ENCODE measurements at regions not wholly inside any gene's neighbourhood (a gene's known extent, or its start where the extent isn't known, plus 50 kb on each side); places are given as distances from the start of the nearest gene placed in this dataset.

DNA sequence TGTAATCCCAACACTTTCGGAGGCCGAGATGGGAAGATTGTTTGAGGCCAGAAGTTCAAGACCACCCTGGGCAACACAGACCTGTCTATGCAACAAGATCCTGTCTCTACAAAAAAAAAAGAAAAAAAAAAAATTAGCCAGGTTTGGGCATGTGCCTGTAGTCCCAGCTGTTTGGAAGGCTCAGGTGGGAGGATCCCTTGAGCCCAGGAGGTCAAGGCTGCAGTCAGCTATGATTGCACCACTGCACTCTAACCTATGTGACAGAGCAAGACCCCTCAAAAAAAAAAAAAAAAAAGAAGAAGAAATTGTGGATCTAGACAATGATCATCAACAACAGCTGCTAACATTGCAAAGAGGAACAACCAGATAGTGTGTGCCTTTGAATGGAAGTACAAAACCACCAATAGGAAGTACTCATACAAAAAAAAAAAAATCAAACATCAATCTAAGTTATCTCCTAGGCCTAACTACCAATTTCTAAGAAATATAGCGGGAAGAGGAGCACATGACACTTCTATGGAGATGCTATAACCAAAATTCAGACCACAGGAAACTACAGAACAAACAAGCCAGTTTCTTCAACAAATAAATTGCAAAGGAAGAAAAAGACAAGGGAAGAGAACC, 258.7 kb downstream of the MRTFB start:
- no peaks in the 10 kb centered on the region for H3K4me1 ChIP-seq (ENCODE audit: control insufficient read depth in 1 of 2, insufficient read depth in 2 of 2, low read length in 2 of 2)
- H3K9ac ChIP-seq (ENCODE audit: low read length): no peak overlapping the region
- BruUV-seq (replicated peaks): no TSS peak
- TF ChIP-seq JUND (IDR thresholded peaks at IDR 0.05) (no peak), RAD21 (IDR thresholded peaks at IDR 0.05; ENCODE audit: low read depth) (no peak), POLR2AphosphoS5 (IDR thresholded peaks at IDR 0.05; ENCODE audit: low read depth, low read length) (no peak), TCF7L2 (IDR thresholded peaks at IDR 0.05; ENCODE audit: borderline replicate concordance, extremely low read depth, insufficient read depth, insufficient read length) (no peak)
- TF ChIP-seq, protein P1, sequence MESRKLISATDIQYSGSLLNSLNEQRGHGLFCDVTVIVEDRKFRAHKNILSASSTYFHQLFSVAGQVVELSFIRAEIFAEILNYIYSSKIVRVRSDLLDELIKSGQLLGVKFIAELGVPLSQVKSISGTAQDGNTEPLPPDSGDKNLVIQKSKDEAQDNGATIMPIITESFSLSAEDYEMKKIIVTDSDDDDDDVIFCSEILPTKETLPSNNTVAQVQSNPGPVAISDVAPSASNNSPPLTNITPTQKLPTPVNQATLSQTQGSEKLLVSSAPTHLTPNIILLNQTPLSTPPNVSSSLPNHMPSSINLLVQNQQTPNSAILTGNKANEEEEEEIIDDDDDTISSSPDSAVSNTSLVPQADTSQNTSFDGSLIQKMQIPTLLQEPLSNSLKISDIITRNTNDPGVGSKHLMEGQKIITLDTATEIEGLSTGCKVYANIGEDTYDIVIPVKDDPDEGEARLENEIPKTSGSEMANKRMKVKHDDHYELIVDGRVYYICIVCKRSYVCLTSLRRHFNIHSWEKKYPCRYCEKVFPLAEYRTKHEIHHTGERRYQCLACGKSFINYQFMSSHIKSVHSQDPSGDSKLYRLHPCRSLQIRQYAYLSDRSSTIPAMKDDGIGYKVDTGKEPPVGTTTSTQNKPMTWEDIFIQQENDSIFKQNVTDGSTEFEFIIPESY (IDR thresholded peaks at IDR 0.05; ENCODE audit: extremely low read depth, insufficient replicate concordance, low read length): no peak
- TF ChIP-seq, protein P2, sequence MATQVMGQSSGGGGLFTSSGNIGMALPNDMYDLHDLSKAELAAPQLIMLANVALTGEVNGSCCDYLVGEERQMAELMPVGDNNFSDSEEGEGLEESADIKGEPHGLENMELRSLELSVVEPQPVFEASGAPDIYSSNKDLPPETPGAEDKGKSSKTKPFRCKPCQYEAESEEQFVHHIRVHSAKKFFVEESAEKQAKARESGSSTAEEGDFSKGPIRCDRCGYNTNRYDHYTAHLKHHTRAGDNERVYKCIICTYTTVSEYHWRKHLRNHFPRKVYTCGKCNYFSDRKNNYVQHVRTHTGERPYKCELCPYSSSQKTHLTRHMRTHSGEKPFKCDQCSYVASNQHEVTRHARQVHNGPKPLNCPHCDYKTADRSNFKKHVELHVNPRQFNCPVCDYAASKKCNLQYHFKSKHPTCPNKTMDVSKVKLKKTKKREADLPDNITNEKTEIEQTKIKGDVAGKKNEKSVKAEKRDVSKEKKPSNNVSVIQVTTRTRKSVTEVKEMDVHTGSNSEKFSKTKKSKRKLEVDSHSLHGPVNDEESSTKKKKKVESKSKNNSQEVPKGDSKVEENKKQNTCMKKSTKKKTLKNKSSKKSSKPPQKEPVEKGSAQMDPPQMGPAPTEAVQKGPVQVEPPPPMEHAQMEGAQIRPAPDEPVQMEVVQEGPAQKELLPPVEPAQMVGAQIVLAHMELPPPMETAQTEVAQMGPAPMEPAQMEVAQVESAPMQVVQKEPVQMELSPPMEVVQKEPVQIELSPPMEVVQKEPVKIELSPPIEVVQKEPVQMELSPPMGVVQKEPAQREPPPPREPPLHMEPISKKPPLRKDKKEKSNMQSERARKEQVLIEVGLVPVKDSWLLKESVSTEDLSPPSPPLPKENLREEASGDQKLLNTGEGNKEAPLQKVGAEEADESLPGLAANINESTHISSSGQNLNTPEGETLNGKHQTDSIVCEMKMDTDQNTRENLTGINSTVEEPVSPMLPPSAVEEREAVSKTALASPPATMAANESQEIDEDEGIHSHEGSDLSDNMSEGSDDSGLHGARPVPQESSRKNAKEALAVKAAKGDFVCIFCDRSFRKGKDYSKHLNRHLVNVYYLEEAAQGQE (IDR thresholded peaks at IDR 0.05; ENCODE audit: low read depth): no peak
- ATAC-seq (no peak), DNase-seq (ENCODE audit: low read depth, low spot score) (no peak)
- 0 out of 4 replicates have a peak, but pooled peaks cover 0 to 4% of the 10 kb centered on the region in 2 experiments for H3K36me3 ChIP-seq (ENCODE audit: control insufficient read depth in 1 of 2, insufficient read depth in 2 of 2, low read length in 2 of 2)
- H3K27ac ChIP-seq (ENCODE audit: low read depth, low read length): no peak overlapping the region
- no peaks in the 10 kb centered on the region for H3K27me3 ChIP-seq (ENCODE audit: insufficient read depth, low read length)
- no peak overlapping the region for H3K4me2 ChIP-seq (ENCODE audit: low read length)
- H3K79me2 ChIP-seq (ENCODE audit: insufficient read depth, low read length): 0 out of 2 replicates have a peak, but pooled peaks cover 4% of the 10 kb centered on the region
- no peak overlapping the region for H2AFZ ChIP-seq (ENCODE audit: low read depth, low read length, poor library complexity, severe bottlenecking)
- ChIA-PET RAD21 (ENCODE audit: low non-redundant PET in 1 of 2, low total read pairs in 2 of 2, uncharacterized antibody in 2 of 2, unreplicated experiment in 2 of 2) (interaction anchor here in 1 of 2 experiments (0.7 kb wide), 1 partner anchor 115 kb away, joined by 4 read pairs; no protein-coding TSS in a partner anchor), CTCF (no interaction called here), POLR2A (no interaction called here)
- no peaks in the 10 kb centered on the region for H3K9me2 ChIP-seq (ENCODE audit: insufficient read depth)
- no peak overlapping the region for H3K4me3 ChIP-seq (replicated peaks in 1 of 2; ENCODE audit: low read depth in 1 of 2, low read length in 2 of 2)
- no peaks in the 10 kb centered on the region for H4K20me1 ChIP-seq (ENCODE audit: insufficient read depth)
- intact Hi-C loops (cut with micrococcal nuclease): no loop called here
- H3K9me3 ChIP-seq (ENCODE audit: control insufficient read depth in 1 of 2, insufficient read depth in 1 of 2, low read depth in 1 of 2, low read length in 2 of 2): no peaks in the 10 kb centered on the region
